ENCODE measurements at regions not wholly inside any gene's neighbourhood (a gene's known extent, or its start where the extent isn't known, plus 50 kb on each side); places are given as distances from the start of the nearest gene placed in this dataset.
"Not testable (repeated sequence)": the region's sequence is repeated elsewhere in the genome, so short reads cannot be mapped to it uniquely, and the experiment has no call there.

DNA sequence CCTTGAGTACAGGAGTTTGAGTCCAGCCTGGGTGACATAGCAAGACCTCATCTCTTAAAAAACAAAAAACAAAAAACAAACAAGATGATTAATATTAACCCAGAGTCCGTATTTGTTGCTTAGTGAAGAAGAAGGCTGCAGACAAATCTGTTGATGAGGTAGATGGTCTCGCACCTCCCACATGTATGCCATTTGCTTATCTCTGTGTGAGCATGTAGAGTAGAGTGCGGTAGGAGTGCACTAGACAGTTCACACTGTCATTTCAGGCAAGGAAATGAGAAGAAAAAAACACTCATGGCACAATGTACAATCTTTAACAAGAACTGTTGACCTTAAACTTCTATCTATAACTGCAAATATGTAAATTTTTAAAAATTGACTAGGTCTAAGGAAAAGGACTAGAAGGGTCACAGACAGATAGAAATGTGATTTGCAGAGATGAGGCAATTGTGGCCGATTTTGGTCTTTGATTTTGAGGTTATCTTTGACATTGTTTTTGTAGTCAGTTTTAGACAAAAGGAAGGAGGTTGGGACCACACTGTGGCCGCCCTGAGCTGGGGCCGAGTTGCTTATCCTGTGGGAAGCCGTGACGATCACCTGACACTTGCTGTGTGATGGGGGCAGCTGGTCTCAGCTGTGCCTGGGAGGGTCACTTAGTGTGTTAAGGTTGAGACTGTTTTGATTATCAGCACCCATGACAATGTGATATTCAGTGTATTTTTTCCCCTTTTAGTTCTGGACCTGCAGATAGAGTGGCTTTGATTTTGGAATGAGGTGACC, 127.2 kb downstream of the LAT start:
- TF ChIP-seq, protein P1, sequence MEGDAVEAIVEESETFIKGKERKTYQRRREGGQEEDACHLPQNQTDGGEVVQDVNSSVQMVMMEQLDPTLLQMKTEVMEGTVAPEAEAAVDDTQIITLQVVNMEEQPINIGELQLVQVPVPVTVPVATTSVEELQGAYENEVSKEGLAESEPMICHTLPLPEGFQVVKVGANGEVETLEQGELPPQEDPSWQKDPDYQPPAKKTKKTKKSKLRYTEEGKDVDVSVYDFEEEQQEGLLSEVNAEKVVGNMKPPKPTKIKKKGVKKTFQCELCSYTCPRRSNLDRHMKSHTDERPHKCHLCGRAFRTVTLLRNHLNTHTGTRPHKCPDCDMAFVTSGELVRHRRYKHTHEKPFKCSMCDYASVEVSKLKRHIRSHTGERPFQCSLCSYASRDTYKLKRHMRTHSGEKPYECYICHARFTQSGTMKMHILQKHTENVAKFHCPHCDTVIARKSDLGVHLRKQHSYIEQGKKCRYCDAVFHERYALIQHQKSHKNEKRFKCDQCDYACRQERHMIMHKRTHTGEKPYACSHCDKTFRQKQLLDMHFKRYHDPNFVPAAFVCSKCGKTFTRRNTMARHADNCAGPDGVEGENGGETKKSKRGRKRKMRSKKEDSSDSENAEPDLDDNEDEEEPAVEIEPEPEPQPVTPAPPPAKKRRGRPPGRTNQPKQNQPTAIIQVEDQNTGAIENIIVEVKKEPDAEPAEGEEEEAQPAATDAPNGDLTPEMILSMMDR (IDR thresholded peaks at IDR 0.05 in 2 of 3, conservative IDR thresholded peaks at IDR 0.05 in 1 of 3; ENCODE audit: control insufficient read depth in 2 of 3, extremely low read depth in 1 of 3, insufficient read depth in 1 of 3, low read depth in 3 of 3, low read length in 3 of 3) = not testable (repeated sequence)
- not testable (repeated sequence) for TF ChIP-seq ATF2 (IDR thresholded peaks at IDR 0.05; ENCODE audit: low read length); POLR2AphosphoS5 (IDR thresholded peaks at IDR 0.05; ENCODE audit: low read length); BHLHE40 (IDR thresholded peaks at IDR 0.05; ENCODE audit: borderline replicate concordance in 1 of 2, low read depth in 2 of 2, low read length in 1 of 2); ZNF274 (IDR thresholded peaks at IDR 0.05; ENCODE audit: insufficient read depth, insufficient read length); MYC (IDR thresholded peaks at IDR 0.05; ENCODE audit: insufficient read depth, insufficient read length, insufficient replicate concordance, low read length, severe bottlenecking)
- TF ChIP-seq, protein P2, sequence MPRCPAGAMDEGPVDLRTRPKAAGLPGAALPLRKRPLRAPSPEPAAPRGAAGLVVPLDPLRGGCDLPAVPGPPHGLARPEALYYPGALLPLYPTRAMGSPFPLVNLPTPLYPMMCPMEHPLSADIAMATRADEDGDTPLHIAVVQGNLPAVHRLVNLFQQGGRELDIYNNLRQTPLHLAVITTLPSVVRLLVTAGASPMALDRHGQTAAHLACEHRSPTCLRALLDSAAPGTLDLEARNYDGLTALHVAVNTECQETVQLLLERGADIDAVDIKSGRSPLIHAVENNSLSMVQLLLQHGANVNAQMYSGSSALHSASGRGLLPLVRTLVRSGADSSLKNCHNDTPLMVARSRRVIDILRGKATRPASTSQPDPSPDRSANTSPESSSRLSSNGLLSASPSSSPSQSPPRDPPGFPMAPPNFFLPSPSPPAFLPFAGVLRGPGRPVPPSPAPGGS (IDR thresholded peaks at IDR 0.05; ENCODE audit: borderline replicate concordance, insufficient read depth, low read depth, low read length, poor library complexity, severe bottlenecking) = not testable (repeated sequence)
- TF ChIP-seq, protein P3, sequence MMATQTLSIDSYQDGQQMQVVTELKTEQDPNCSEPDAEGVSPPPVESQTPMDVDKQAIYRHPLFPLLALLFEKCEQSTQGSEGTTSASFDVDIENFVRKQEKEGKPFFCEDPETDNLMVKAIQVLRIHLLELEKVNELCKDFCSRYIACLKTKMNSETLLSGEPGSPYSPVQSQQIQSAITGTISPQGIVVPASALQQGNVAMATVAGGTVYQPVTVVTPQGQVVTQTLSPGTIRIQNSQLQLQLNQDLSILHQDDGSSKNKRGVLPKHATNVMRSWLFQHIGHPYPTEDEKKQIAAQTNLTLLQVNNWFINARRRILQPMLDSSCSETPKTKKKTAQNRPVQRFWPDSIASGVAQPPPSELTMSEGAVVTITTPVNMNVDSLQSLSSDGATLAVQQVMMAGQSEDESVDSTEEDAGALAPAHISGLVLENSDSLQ (IDR thresholded peaks at IDR 0.05) = not testable (repeated sequence)

All from GM12878 (cell line).